ENCODE measurements at regions not wholly inside any gene's neighbourhood (a gene's known extent, or its start where the extent isn't known, plus 50 kb on each side); places are given as distances from the start of the nearest gene placed in this dataset.
A peak's percentile ranks its signal among the peaks of the same experiment; 100 is the strongest.
"Not testable (repeated sequence)": the region's sequence is repeated elsewhere in the genome, so short reads cannot be mapped to it uniquely, and the experiment has no call there.

DNA sequence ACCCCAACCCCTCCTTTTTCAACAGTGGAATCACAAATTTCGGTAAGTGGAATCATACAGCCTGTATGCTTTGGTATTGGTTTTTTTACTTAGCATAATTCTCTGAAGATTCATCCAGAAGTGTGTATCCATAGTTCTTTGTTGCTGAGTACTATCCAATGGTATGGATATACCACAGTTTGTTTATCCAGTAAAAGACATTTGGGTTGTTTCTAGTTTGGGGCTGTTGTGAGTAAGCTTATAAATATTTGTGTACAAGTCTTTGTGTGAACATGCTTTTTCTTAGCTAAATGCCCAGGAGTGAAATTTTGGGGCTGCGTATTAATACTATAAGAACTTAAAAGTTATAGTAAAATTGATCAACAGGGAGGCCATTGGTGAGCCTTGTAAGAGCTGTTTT lies 57.5 kb upstream of the GC start:
- no peak for DNase-seq

DNA sequence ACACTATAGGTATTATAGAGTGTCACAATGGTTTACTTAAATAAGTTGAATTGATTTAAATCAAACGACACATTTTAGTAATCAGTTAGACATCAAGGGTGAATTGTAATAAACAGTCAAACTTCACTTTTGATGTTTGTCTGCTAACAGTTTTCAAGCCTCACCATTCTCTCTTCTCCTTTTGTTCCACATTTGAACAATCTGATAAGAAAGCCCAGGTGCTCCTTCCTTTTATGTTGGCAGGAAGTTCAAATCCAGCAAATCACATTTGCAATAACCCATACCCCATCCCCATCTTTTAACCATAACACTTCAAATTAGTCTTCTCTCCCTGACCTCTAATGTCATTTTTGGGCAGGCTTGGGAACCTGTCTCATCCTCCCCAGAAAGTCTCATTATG lies 63.4 kb upstream of the GC start:
- no peak for DNase-seq

DNA sequence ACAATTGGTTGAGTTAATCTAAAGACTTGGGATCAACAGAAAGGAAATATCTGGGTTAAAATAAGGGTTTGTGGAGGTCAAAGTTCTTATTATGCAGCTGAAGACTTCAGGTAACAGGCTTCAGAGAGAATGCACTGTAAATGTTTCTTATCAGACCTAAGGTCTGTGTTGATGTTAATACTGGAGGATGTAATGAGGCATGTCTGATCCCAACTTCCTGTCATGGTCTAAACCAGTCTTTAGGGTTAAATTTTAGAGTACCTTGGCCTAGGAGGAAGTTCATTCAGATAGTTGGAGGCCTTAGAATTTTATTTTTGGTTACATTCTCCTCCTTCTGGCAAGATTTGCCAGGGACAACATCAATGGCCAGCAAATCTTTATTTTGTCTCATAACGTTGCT lies 72.1 kb upstream of the GC start:
- no peak for DNase-seq

DNA sequence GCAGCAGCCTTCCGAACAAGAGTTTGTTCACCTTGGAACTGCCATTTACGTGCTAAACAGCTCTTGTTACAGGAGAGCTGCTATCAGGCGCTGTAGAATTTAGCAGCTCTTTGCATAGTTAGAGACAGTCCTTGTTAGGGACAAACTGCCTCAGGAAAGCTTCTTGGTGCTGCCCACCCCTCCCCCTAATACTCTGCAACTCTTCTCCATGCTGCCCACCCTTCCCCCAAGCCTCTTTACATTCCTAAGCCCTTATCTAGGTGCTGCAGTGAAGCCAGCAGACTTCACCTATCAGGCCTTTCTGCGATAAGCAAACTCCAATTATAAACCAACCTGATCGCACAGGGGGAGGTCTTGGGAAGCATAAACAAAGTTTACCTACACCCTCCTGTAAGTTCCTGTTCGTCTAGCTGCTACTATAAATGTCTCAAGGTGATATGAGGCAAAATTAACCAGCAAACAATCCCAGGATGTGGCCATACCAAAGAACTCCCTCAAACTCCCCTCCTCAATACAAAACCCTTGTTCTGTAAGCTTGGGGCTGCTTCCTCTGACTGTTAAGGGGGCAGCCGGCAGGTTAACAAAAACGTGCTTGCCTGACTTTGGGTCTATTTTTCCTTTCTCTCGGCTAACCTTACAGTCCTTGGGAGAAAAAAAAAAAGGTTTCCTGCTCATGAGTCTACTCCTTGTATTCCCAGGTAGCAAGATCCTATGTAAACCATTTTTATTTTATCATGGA lies 74.0 kb upstream of the GC start:
- DNase-seq = no peak

DNA sequence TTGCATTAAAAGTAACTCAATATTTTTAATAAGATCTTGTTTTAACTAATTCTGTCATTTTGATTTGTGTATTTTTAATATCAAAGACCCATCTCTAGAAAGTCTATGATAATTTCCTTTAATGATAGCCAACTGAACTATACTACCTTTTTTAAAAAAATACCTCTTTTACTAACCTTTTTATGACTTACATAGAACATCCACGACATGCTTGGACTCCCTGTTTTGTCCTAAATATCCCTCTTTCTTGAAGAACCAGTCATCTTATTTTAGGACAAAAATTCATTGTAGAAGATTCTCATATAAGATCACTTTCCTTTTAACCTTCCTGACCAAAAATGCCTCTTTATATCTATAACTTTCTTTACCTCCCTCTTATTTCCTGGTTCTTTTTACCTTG lies 76.8 kb upstream of the GC start:
- DNase-seq = peak in 1 of 3 experiments; percentile 44

DNA sequence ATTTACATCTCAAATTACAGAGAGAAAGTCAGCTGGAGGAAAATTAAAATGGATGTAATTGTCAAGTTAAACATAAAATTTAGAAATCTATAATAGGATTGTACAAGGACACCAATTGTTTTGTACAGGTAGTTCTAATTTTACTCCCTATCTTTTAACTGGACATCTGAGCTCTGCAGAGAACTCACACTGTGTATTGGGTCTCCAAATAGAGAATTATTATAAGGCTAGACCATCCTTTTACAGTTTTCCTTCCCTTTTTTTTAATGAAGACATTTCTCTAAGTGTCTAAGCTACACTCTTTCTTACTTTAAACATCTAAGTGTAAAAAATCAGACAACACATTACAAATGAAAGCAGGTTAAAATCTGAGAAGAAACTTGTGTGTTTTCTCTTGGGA lies 78.4 kb upstream of the GC start:
- DNase-seq = no peak

DNA sequence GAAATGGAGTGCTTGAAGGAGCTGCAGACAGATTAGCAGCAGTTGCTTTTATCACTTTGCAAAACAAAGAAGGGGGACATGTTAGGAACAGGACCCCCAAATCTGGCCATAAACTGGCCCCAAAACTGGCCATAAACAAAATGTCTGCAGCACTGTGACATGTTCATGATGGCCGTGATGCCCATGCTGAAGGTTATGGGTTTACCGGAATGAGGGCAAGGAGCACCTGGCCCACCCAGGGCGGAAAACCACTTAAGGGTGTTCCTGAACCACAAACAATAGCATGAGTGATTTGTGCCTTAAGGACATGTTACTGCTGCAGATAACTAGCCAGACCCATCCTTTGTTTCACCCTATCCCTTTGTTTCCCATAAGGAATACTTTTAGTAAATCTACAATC lies 79.6 kb upstream of the GC start:
- DNase-seq = no peak

DNA sequence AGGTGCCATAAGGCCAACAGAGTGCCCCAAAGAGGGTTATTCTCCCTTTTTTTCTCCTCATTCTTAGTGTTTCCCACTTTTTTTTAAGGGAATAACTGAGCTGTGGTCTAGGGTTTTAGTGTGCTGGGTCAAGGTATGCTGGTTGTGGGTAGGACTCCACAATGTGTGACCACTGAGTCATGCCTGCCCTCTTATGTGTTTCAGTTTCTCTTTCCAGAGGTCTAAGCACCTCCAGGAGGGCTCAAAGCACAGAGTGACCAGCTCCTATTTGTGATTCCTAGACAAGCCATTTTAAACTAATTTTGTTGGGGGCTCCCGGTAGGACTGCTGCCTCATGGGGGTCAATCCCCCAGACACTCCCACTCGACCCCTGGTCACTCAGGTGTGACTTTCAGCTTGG lies 80.5 kb upstream of the GC start:
- DNase-seq = no peak

DNA sequence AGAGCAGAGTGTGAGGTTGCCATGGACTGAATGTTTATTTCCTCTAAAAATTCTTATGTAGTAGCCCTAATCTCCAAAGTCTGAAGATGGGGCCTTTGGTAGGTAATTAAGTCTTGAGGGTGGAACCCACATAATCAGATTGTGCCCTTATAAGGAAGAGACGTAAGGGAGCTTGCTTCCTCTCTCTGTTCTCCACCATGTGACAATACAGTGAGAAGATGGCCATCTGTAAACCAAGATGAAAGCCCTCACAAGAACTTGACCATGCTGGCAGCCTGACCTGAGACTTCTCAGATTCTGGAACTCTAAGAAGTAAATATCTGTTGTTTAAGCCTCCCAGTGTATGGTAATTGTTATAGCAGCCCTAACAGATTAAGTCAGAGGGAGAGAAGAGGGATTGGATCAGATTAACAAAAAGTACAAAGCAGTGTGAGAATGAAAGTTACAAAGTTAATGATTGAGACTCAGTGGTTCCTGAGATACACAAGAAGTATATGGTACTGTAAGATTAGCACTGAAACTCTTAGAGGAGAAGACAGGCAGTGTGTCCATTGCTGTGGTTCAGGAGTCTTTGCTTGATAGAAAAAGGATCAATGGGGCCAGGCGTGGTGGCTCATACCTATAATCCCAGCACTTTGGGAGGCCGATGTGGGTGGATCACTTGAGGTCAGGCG lies 82.5 kb upstream of the GC start:
- no peak for DNase-seq

DNA sequence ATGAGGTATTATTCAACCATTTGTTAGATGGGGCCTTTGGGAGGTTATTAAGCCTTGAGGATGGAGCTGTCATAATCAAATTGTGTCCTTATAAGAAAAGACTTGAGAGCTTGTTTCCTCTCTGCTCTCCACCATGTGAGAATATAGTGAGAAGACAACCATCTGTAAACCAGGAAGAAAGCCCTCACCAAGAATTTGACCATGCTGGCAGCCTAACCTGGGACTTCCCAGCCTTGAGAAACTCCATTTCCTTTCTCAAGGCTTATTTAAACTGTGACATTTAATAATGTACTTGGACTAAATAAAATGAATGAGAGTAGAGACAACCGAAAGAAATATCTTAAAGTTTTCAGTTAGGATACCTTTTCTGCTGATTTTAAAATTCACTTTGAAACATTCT lies 83.7 kb upstream of the GC start:
- no peak for DNase-seq

DNA sequence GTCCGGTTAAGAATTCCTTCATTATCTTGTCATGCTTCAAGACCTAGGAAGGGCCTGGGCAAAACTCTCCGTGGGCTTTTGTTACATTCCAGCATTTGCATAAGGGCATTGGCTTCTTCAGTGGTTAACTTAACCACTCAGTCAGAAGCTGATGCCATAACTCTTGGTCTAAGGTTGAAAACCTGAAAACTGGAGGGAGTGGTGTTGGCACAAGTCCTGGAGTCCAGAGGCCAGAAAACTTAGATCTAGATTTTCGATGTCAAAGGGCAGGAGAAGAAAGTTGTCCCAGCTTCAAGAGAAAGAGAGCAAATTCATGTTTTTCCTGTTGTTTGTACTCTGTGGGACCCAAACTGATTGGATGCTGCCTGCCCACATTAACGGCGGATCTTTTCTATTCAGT lies 86.6 kb upstream of the GC start:
- no peak for DNase-seq

DNA sequence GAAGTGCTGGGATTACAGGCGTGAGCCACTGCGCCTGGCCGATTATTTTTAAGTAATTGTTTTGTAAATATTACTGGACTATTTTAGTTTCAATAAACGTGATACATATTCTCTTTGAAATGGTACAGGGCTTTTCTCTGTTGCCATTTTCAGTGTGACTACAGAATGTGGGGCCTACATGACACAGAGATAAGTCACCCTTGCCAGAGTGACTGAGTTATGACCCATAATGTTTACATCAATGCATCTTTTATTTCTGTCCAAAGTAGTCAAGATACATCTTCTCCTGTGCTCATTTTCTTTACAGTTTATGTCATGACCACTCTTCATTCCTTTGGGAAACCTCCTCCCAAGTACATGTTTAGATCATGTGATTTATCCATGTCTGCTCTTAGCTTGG lies 88.3 kb upstream of the GC start:
- DNase-seq = no peak

DNA sequence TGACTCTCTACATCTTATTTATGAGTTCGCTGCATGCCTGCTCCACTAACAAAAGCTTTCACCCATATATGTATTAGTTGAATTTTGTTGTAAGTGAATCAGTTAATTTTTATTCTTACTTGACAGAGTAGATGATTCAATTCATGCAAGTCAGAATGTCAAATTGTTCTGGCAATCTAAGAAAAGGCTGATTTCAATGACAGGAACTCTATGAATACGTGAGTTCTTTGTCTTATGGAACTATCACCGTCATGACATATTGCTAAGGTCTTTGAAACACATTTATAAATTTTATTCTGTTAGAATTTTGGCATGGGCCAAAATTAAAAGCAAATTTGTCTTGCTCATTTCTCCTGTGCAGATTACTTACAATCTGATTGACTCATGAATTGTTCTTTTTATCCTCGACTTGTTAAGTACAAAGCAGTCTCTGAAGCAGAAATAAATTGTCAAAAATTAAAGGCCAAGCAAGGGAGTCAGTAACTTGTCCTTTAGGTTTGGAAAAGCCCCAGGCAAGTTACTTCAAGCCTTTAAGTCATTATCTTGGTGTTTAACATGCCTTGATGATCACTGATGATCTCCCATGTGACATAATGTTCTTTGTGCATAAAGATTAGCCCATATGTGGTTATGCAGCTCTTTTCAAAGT lies 89.0 kb upstream of the GC start:
- no peak for DNase-seq

DNA sequence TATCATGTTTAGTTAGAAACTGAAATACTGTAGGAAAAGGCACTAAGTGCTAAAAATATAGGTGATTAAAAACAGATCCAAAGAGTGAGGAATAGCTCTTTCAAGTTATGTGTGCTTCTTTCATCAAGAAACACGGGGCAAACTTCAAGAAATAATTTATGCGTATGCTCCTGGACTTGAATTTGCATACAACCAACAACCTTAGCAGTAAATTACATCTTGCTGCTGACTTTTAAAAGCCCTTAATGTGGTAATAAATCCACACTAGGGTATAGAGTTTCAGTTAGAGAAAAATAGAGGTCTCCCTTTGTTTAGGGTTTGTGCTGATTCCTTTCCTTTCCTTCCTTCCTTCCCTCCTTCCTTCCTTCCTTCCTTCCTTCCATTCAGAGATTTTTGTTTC lies 94.5 kb upstream of the GC start:
- DNase-seq = no peak

DNA sequence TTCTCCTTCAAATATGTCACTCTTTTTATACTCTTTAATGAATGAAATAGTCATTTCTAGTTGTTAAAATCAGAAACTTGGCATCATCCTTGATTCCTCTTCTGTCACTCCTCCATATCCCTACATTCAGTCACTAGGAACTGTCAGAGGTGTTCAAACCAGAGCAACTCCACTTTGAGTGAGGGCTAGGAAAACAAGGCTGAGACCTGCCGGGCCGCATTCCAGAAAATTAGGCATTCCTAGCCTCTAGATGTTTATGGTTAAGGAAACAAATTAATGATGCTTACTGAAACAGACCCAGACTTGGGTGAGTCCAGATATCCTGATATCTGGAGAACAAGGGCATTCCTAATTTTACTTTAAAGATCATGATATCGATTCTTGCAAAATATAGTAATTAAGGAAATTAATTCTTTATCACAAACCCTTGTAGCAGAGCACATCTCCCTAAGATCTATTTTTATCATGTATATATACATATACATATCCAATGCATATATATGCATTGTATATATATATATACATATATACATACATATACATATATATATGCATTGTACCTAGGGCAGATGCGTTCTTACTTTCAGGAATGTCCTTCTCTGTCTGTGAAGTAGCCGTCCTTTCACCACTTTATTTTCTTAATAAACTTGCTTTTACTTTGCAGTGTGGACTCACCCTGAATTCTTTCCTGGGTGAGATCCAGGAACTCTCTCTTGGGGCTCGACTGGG lies 98.4 kb upstream of the GC start:
- no peak for DNase-seq

DNA sequence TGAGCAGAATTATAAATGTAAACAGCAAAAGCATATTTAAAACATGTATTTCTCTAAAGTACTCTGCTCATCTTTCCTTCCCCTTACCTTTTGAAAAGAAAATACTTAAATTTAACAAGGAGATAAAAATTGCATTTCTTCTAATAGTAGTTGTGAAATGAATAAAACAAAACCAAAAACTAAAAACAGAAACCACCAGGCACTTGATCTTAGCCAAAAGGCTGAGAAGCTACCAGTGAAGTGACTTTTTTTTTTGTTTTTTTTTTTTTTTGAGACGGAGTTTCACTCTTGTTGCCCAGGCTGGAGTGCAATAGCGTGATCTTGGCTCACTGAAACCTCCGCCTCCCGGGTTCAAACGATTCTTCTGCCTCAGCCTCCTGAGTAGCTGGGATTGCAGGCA lies 116.5 kb upstream of the GC start:
- DNase-seq = not testable (repeated sequence)

DNA sequence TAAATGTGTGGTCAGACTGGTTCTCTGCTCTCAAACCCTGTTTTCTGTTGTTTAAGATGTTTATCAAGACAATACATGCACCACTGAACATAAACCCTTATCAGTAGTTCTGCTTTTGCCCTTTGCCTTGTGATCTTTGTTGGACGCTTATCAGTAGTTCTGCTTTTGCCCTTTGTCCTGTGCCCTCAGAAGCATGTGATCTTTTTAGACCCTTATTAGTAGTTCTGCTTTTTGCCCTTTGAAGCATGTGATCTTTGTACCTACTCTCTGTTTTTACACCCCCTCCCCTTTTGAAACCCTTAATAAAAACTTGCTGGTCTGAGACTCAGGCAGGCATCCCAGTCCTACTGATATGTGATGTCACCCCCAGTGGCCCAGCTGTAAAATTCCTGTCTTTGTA lies 121.7 kb upstream of the GC start:
- not testable (repeated sequence) for DNase-seq

DNA sequence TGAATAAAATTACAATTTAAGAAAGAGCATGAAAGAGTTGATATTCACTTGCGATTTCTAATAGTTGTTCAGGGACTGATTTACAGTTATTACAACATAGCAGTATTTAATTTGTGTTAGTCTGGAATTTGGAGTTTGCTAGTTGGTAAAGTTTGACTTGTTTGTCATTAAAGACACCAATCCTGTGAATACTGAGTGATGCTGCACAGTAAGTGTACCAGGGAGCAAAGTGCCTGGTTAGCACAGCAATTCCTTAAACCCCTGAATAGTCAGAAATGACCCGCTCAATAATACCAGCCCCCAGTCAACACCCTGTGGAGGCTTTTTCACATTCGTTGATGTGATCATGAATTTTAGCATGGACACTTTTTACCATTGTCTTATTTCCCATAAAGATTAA lies 122.2 kb upstream of the GC start:
- no peak for DNase-seq

DNA sequence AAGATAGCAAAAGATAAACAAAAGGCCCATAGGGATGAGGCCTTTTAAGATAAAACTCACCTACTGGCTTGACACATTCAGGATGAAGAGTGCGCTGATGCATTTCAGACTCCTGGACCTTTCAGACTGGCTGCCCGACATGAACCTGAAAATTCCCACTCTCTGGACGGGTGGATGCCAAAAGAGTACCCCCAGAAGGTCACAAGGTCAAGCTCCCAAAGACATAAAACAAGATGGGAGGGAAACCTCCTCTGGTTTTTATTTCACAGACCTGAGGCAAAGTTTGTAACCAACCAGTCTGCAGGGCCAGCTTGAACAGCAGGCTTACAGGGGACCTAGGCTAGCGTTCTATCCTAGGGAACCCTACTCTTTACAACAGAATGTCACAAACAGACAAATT lies 123.2 kb upstream of the GC start:
- DNase-seq = no peak

DNA sequence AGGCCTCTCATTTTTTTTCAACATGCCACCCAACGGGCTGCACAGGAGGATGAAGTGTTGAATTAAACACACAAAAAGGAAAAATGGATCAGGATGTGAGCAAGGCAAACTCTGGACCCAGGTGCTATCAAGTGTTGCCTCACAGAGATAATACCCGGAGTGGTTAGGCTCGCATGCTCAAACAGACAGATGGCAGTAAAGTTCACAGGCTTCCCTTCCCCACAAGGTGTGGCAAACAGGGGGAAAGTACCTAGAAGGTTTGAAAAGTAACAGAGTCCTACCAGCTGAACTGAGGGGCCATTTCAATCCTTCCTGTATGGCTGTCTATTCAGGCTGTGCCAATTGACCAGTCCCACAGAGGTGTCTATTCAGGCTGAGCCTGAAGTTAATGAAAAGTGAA lies 123.9 kb upstream of the GC start:
- DNase-seq = no peak

DNA sequence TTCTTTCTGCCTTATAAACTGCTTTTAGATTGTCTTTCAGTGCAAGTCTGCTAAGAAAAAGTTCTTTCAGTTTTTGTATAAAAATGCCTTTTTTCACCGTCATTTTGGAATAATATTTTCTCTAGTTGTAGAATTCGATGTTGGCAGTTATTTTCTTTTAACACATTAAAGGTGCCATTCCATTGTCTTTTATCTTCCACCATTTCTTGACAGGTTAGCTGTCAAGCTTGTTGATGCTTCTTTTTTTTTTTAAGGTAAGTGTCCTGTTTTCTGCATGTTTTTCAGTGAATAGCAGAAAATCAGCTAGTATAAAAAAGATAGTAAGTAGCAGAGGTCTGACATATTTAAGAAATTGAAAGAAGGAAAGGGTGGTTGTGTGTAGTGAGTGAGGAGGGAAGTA lies 118.5 kb upstream of the NPFFR2 start:
- no peak for DNase-seq

DNA sequence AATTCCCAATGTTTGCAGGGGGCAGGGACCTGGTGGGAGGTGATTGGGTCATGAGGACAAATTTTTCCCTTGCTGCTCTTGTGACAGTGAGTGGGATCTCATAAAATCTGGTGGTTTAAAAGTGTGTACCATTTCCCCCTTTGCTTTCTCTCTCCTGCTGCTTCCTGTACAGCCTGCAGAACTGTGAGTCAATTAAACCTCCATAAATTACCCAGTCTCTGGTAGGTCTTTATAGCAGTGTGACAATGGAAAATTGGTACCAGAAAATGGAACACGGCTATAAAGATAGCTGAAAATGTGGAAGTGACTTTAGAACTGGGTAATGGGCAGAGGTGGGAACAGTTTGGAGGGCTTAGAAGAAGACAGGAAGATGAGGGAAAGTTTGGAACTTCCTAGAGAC lies 108.7 kb upstream of the NPFFR2 start:
- DNase-seq = no peak

DNA sequence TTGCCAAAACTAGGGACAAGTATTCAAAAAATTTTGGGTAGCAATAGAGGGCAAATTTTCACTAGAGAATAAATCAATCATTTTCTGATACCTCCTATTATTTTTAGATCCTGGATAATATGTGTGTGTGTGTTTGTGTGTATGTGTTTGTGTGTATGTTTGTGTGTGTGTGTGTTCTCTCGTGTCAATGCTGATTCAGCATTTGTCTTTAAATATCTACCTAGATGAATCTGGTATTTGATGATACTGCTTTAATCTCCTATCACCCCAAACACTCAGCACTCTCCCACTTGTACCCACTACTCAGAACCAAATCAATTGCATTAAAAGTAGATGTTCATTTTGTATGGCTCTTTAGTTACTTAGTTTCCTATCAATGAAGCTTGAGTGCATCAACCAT lies 101.3 kb upstream of the NPFFR2 start:
- DNase-seq = no peak

DNA sequence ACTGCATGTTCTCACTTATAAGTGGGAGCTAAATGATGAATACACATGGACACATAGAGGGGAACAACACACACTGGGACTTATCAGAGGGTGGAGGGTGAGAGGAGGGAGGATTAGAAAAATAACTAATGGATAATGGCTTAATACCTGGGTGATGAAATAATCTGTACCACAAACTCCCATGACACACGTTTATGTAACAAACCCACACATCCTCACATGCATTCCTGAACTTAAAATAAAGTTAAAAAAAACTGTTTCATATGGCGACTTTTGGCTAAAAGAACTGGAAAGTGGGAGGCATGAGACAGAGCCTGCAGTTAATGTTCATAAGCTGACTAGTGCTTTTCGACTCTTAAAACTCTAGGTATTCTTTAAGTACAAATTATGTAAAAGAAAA lies 98.9 kb upstream of the NPFFR2 start:
- no peak for DNase-seq
